ENCODE measurements at regions not wholly inside any gene's neighbourhood (a gene's known extent, or its start where the extent isn't known, plus 50 kb on each side); places are given as distances from the start of the nearest gene placed in this dataset.

- no peaks in the 10 kb centered on the region for H3K4me1 Mint-ChIP-seq (ENCODE audit: unreplicated experiment)
- H3K9me3 Mint-ChIP-seq (ENCODE audit: unreplicated experiment), result no peaks in the 10 kb centered on the region
- no peaks in the 10 kb centered on the region for H3K36me3 Mint-ChIP-seq (ENCODE audit: low read depth, unreplicated experiment)
- H3K27me3 Mint-ChIP-seq (ENCODE audit: unreplicated experiment), result no peaks in the 10 kb centered on the region
- H3K4me3 Mint-ChIP-seq (ENCODE audit: unreplicated experiment), result no peak overlapping the region
- no peak for TF ChIP-seq CTCF (IDR thresholded peaks at IDR 0.05; ENCODE audit: unreplicated experiment)
- DNase-seq (ENCODE audit: low spot score), result no peak
- H3K27ac Mint-ChIP-seq (ENCODE audit: unreplicated experiment), result no peak overlapping the region
Observed at GRCh38 chr11:81470446-81470845, 1263.2 kb downstream of the FAM181B start.

GRCh38 chr11:81459766-81460306, 1273.8 kb downstream of the FAM181B start:
- H3K4me3 Mint-ChIP-seq (ENCODE audit: unreplicated experiment), result no peak overlapping the region
- DNase-seq (ENCODE audit: low spot score), result no peak
- H3K27ac Mint-ChIP-seq (ENCODE audit: unreplicated experiment), result no peak overlapping the region
- peaks cover 1% of the 10 kb centered on the region for H3K27me3 Mint-ChIP-seq (ENCODE audit: unreplicated experiment)
- no peaks in the 10 kb centered on the region for H3K4me1 Mint-ChIP-seq (ENCODE audit: unreplicated experiment)
- no peaks in the 10 kb centered on the region for H3K36me3 Mint-ChIP-seq (ENCODE audit: low read depth, unreplicated experiment)
- TF ChIP-seq CTCF (IDR thresholded peaks at IDR 0.05; ENCODE audit: unreplicated experiment), result no peak
- no peaks in the 10 kb centered on the region for H3K9me3 Mint-ChIP-seq (ENCODE audit: unreplicated experiment)

GRCh38 chr11:81449588-81450156, 1284.0 kb downstream of the FAM181B start:
- Mint-ChIP-seq H3K27ac (ENCODE audit: unreplicated experiment) (no peak overlapping the region), H3K36me3 (ENCODE audit: low read depth, unreplicated experiment) (no peaks in the 10 kb centered on the region), H3K4me1 (ENCODE audit: unreplicated experiment) (no peaks in the 10 kb centered on the region), H3K27me3 (ENCODE audit: unreplicated experiment) (no peaks in the 10 kb centered on the region), H3K9me3 (ENCODE audit: unreplicated experiment) (no peaks in the 10 kb centered on the region), H3K4me3 (ENCODE audit: unreplicated experiment) (no peak overlapping the region)
- TF ChIP-seq CTCF (IDR thresholded peaks at IDR 0.05; ENCODE audit: unreplicated experiment), result no peak
- no peak for DNase-seq (ENCODE audit: low spot score)

- Mint-ChIP-seq H3K27ac (ENCODE audit: unreplicated experiment) (no peak overlapping the region), H3K4me1 (ENCODE audit: unreplicated experiment) (no peaks in the 10 kb centered on the region), H3K36me3 (ENCODE audit: low read depth, unreplicated experiment) (no peaks in the 10 kb centered on the region), H3K4me3 (ENCODE audit: unreplicated experiment) (no peak overlapping the region), H3K27me3 (ENCODE audit: unreplicated experiment) (no peaks in the 10 kb centered on the region), H3K9me3 (ENCODE audit: unreplicated experiment) (no peaks in the 10 kb centered on the region)
- no peak for DNase-seq (ENCODE audit: low spot score)
- TF ChIP-seq CTCF (IDR thresholded peaks at IDR 0.05; ENCODE audit: unreplicated experiment), result no peak
Observed at GRCh38 chr11:81444297-81444696, 1289.4 kb downstream of the FAM181B start.

GRCh38 chr11:81432333-81432732, 1301.3 kb downstream of the FAM181B start:
- H3K4me1 Mint-ChIP-seq (ENCODE audit: unreplicated experiment), result no peaks in the 10 kb centered on the region
- no peak overlapping the region for H3K27ac Mint-ChIP-seq (ENCODE audit: unreplicated experiment)
- H3K4me3 Mint-ChIP-seq (ENCODE audit: unreplicated experiment), result no peak overlapping the region
- no peaks in the 10 kb centered on the region for H3K9me3 Mint-ChIP-seq (ENCODE audit: unreplicated experiment)
- no peaks in the 10 kb centered on the region for H3K36me3 Mint-ChIP-seq (ENCODE audit: low read depth, unreplicated experiment)
- no peak for TF ChIP-seq CTCF (IDR thresholded peaks at IDR 0.05; ENCODE audit: unreplicated experiment)
- DNase-seq (ENCODE audit: low spot score), result no peak
- H3K27me3 Mint-ChIP-seq (ENCODE audit: unreplicated experiment), result no peaks in the 10 kb centered on the region
